SK-N-SH treated with all-trans-retinoic acid at 6 μM for 48 hours (cell line): ENCODE measurements at regions not wholly inside any gene's neighbourhood (a gene's known extent, or its start where the extent isn't known, plus 50 kb on each side); places are given as distances from the start of the nearest gene placed in this dataset.

Experiments used
- BACH2 ChIP-seq: fragments of 250-450 bp; sonication (Bioruptor Pico); IDR thresholded peaks from 2 replicates; pipeline ENCODE4 v1.9.0; 2021; ENCODE audit warnings: mild to moderate bottlenecking, borderline replicate concordance
- CREB5 ChIP-seq: fragments of 250-450 bp; sonication (Bioruptor Pico); IDR thresholded peaks from 2 replicates; pipeline ENCODE4 v1.5.1; 2020; ENCODE audit warnings: low read depth, mild to moderate bottlenecking, moderate library complexity
- ESRRG ChIP-seq: fragments of 250-450 bp; sonication (Bioruptor Pico); IDR thresholded peaks from 2 replicates; pipeline ENCODE4 v1.6.1; 2021; ENCODE audit warnings: mild to moderate bottlenecking
- RARB ChIP-seq: fragments of 250-450 bp; sonication (Bioruptor Pico); IDR thresholded peaks from 2 replicates; pipeline ENCODE4 v1.8.0; 2021; ENCODE audit warnings: mild to moderate bottlenecking, moderate library complexity
- TF ChIP-seq, protein P1 (sequence below): fragments of 250-450 bp; sonication (Bioruptor Pico); IDR thresholded peaks from 2 replicates; pipeline ENCODE4 v1.8.0; 2020; ENCODE audit warnings: mild to moderate bottlenecking, moderate library complexity, borderline replicate concordance

DNA sequence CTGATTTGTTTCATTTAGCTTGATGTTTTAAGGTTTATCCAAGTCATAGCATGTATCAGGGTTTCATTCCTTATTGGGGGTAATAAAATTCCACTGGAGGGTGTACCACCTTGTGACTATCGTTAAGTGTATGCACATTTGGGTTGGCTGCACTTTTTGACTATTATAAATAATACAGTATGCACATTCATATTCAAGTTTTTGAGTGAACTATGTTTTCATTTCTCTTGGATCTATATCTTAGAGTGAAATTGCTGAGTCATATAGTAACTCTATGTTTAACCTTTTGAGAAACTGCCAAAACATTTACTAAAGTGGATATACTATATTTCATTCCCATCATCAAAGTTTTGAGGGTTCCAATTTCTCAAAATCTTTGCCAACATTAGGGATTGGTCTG is 952.7 kb downstream of the TDRD15 start:
- TF ChIP-seq, protein P1, sequence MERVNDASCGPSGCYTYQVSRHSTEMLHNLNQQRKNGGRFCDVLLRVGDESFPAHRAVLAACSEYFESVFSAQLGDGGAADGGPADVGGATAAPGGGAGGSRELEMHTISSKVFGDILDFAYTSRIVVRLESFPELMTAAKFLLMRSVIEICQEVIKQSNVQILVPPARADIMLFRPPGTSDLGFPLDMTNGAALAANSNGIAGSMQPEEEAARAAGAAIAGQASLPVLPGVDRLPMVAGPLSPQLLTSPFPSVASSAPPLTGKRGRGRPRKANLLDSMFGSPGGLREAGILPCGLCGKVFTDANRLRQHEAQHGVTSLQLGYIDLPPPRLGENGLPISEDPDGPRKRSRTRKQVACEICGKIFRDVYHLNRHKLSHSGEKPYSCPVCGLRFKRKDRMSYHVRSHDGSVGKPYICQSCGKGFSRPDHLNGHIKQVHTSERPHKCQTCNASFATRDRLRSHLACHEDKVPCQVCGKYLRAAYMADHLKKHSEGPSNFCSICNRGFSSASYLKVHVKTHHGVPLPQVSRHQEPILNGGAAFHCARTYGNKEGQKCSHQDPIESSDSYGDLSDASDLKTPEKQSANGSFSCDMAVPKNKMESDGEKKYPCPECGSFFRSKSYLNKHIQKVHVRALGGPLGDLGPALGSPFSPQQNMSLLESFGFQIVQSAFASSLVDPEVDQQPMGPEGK (CRISPR knock-in tag) = no peak
- TF ChIP-seq BACH2 = no peak
- TF ChIP-seq ESRRG = no peak
- no peak for TF ChIP-seq RARB (CRISPR knock-in tag)
- no peak for TF ChIP-seq CREB5 (CRISPR knock-in tag)
